H7 (cell line): ENCODE measurements at regions not wholly inside any gene's neighbourhood (a gene's known extent, or its start where the extent isn't known, plus 50 kb on each side); places are given as distances from the start of the nearest gene placed in this dataset.

Source experiments
- DNase-seq: peaks from one replicate; pipeline ENCODE4 v3.0.0; 2012
- H3K27me3 ChIP-seq: 2 replicates; pipeline ENCODE4 v1.6.0; 2011; ENCODE audit warnings: mild to moderate bottlenecking, low read length; ENCODE audit not compliant: control insufficient read depth, insufficient read depth
- H3K36me3 ChIP-seq: replicated peaks from 2 replicates; pipeline ENCODE4 v1.5.1; 2011; ENCODE audit warnings: low read length; ENCODE audit not compliant: control insufficient read depth, insufficient read depth
- H3K4me3 ChIP-seq: 2 replicates; pipeline ENCODE4 v1.5.1; 2011; ENCODE audit warnings: low read depth, mild to moderate bottlenecking, control low read depth, low read length, moderate library complexity; ENCODE audit not compliant: insufficient read depth

GRCh38 chr5:4893063-4893744 is 246.9 kb upstream of the ADAMTS16 start:
- Histone ChIP-seq H3K27me3 (no peaks in the 10 kb centered on the region), H3K4me3 (no peak overlapping the region), H3K36me3 (no peaks in the 10 kb centered on the region)
- DNase-seq, result no peak

GRCh38 chr5:4896328-4896727 is 243.8 kb upstream of the ADAMTS16 start:
- no peak for DNase-seq
- no peak overlapping the region for H3K4me3 ChIP-seq
- no peaks in the 10 kb centered on the region for H3K27me3 ChIP-seq
- H3K36me3 ChIP-seq, result no peaks in the 10 kb centered on the region

GRCh38 chr5:4901305-4901811 is 238.8 kb upstream of the ADAMTS16 start:
- Histone ChIP-seq H3K27me3 (no peaks in the 10 kb centered on the region), H3K4me3 (no peak overlapping the region)
- no peak for DNase-seq

GRCh38 chr5:4901924-4902323 is 238.2 kb upstream of the ADAMTS16 start:
- no peak for DNase-seq
- no peaks in the 10 kb centered on the region for H3K27me3 ChIP-seq
- H3K36me3 ChIP-seq, result no peaks in the 10 kb centered on the region
- H3K4me3 ChIP-seq, result no peak overlapping the region

More at GRCh38 chr5:4901305-4901811, 238.8 kb upstream of the ADAMTS16 start:
- H3K36me3 ChIP-seq, result no peaks in the 10 kb centered on the region

- peak; percentile 65 for DNase-seq
- H3K4me3 ChIP-seq, result no peak overlapping the region
- no peaks in the 10 kb centered on the region for H3K27me3 ChIP-seq
- no peaks in the 10 kb centered on the region for H3K36me3 ChIP-seq
These were observed 234.2 kb upstream of the ADAMTS16 start for GRCh38 chr5:4905674-4906520.

GRCh38 chr5:4906786-4907185 is 233.3 kb upstream of the ADAMTS16 start:
- H3K27me3 ChIP-seq, result no peaks in the 10 kb centered on the region
- H3K36me3 ChIP-seq, result no peaks in the 10 kb centered on the region
- no peak overlapping the region for H3K4me3 ChIP-seq
- DNase-seq, result no peak

GRCh38 chr5:4907571-4907970 is 232.6 kb upstream of the ADAMTS16 start:
- Histone ChIP-seq H3K36me3 (no peaks in the 10 kb centered on the region), H3K4me3 (no peak overlapping the region), H3K27me3 (no peaks in the 10 kb centered on the region)
- DNase-seq, result no peak

GRCh38 chr5:4909086-4909485 is 231.0 kb upstream of the ADAMTS16 start:
- Histone ChIP-seq H3K36me3 (no peaks in the 10 kb centered on the region), H3K4me3 (no peak overlapping the region), H3K27me3 (no peaks in the 10 kb centered on the region)
- no peak for DNase-seq

GRCh38 chr5:4911646-4912403 is 228.3 kb upstream of the ADAMTS16 start:
- Histone ChIP-seq H3K36me3 (no peaks in the 10 kb centered on the region), H3K27me3 (no peaks in the 10 kb centered on the region), H3K4me3 (no peak overlapping the region)
- DNase-seq, result no peak

GRCh38 chr5:4921929-4922328 is 218.2 kb upstream of the ADAMTS16 start:
- H3K4me3 ChIP-seq, result no peak overlapping the region

GRCh38 chr5:4924577-4924976 is 215.6 kb upstream of the ADAMTS16 start:
- no peaks in the 10 kb centered on the region for H3K27me3 ChIP-seq
- DNase-seq, result no peak
- H3K4me3 ChIP-seq, result no peak overlapping the region
- H3K36me3 ChIP-seq, result no peaks in the 10 kb centered on the region

More at GRCh38 chr5:4921929-4922328, 218.2 kb upstream of the ADAMTS16 start:
- no peak for DNase-seq
- no peaks in the 10 kb centered on the region for H3K36me3 ChIP-seq
- H3K27me3 ChIP-seq, result no peaks in the 10 kb centered on the region

- no peak for DNase-seq
- H3K27me3 ChIP-seq, result no peaks in the 10 kb centered on the region
These were observed 213.0 kb upstream of the ADAMTS16 start for GRCh38 chr5:4927097-4927496.

GRCh38 chr5:4928409-4928808 is 211.7 kb upstream of the ADAMTS16 start:
- no peak overlapping the region for H3K4me3 ChIP-seq
- no peak for DNase-seq
- H3K36me3 ChIP-seq, result no peaks in the 10 kb centered on the region
- no peaks in the 10 kb centered on the region for H3K27me3 ChIP-seq

More at GRCh38 chr5:4927097-4927496, 213.0 kb upstream of the ADAMTS16 start:
- Histone ChIP-seq H3K36me3 (no peaks in the 10 kb centered on the region), H3K4me3 (no peak overlapping the region)

- no peak for DNase-seq
- no peaks in the 10 kb centered on the region for H3K27me3 ChIP-seq
- H3K36me3 ChIP-seq, result no peaks in the 10 kb centered on the region
- H3K4me3 ChIP-seq, result no peak overlapping the region
These were observed 211.0 kb upstream of the ADAMTS16 start for GRCh38 chr5:4929092-4929655.
